HT1080 (cell line): ENCODE measurements at regions not wholly inside any gene's neighbourhood (a gene's known extent, or its start where the extent isn't known, plus 50 kb on each side); places are given as distances from the start of the nearest gene placed in this dataset.

Source experiments
- DNase-seq: peaks from one replicate; pipeline ENCODE4 v3.0.0-alpha.2; 2015; ENCODE audit warnings: low read depth

DNA sequence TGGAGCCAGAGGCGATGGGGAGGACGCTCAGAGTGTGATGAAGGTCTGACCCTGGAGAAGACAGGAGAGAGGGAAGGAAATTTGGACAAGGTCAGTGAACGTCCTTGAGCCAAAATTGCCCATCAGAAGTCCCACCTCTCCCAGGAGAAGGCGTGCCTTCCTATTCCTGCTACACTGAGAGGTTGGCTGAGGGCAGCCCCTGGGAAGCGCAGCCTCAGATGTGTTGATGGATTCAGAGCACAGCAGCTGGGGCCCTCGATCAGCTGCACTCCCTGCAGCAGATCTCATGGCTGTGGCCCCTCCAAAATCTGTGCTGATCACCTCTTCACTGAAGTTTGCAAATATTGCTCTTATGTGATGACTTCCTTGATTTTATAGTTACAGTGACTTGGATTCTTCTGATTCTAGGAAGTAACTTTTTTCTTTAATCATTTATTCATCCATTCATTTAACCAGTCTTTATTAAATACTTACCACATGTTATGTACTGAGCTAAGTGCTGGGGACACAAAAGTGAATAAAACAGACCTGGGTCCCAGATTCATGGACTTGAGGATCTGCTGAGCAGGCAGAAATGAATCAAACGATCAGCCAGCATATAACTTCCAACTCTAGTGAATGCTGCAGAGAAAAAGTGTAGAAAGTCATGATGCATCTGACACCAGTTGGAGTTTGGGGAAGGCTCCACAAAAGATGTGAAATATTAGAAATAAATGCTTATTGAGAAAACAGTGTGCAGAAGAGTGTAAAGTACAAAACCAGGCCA lies 69.6 kb upstream of the ARMC2 start:
- DNase-seq = no peak

DNA sequence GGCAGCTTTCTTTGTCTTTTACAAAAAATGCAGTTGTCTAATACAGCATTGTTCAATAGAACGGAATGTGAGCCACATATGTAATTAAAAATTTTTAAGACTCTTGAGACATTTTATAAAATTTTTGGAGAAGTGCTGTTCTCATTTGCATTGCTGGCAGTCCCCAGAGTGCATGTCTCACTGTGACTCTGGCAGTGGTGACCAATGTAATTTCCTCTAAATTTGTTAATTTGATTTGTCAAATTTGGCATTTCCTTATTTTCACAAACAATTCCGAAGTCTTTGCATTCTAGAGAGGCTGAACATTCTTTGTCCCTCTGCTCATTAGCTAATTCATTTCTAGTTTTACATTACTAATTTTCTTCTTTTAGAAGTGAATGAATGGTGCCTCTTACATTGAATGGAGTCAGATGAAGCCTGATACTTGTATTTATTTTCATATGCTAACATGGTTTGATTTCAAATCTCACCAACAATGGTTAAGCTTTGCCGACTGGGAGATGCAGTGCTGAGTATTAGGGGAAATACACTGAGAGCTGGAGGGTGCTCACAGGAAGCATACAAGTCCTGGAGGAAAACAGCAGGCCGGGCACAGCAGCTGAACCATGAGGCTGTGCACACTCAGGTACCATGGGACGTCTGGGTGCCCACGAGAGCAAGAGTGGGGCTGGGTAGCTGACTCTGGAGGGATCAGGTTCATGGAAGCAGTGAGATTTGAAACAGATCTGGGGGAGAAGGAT lies 68.5 kb upstream of the ARMC2 start:
- DNase-seq = no peak

- no peak for DNase-seq
These were observed 67.4 kb upstream of the ARMC2 start for GRCh38 chr6:108780784-108781183.

- DNase-seq = no peak
These were observed 66.7 kb upstream of the ARMC2 start for GRCh38 chr6:108781419-108782100.

GRCh38 chr6:108782179-108783041 lies 65.8 kb upstream of the ARMC2 start:
- DNase-seq = peak; percentile 87

- no peak for DNase-seq
These were observed 62.6 kb upstream of the ARMC2 start for GRCh38 chr6:108785653-108786052.

GRCh38 chr6:108788416-108788815 lies 59.8 kb upstream of the ARMC2 start:
- no peak for DNase-seq

- DNase-seq = no peak
These were observed 58.7 kb upstream of the ARMC2 start for GRCh38 chr6:108789475-108789874.

DNA sequence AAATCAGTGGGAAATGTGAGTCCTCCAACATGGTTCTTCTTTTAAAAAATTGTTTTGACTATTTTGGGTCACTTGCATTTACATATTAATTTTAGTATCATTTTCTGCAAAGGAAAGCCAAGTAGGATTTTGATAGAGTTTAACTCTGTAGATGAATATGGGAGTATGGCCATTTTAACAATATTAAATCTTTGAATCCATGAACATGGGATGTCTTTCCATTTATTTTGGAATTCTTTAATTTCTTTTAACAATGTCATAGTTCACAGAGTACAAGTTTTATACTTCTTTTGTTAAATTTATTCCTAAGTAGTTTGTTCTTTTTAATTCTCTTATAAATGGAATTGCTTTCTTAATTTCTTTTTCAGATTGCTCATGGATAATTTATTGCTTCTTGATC lies 56.5 kb upstream of the ARMC2 start:
- DNase-seq = no peak

- DNase-seq = no peak
These were observed 54.5 kb upstream of the ARMC2 start for GRCh38 chr6:108793516-108794251.

DNA sequence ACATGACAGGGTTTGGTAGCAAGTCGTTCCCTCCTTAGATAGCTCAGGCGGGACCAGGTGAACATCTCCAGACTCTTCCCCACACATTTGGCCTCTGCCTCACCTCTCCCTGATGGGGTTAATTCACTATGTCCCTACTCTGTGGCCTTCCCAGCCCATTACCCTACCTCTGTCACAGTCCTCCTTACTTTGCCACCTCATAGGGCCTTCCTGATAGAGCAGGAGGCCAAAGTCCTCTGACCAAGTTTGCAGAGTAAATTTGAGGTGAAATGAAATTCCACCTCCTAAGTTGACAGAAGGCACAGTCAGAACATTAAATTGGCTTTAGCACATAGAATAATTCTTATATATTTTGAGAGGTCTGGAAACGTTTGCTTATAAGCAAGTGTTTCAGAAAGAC lies 53.1 kb upstream of the ARMC2 start:
- DNase-seq = no peak

- DNase-seq = no peak
These were observed 52.4 kb upstream of the ARMC2 start for GRCh38 chr6:108795814-108796213.

DNA sequence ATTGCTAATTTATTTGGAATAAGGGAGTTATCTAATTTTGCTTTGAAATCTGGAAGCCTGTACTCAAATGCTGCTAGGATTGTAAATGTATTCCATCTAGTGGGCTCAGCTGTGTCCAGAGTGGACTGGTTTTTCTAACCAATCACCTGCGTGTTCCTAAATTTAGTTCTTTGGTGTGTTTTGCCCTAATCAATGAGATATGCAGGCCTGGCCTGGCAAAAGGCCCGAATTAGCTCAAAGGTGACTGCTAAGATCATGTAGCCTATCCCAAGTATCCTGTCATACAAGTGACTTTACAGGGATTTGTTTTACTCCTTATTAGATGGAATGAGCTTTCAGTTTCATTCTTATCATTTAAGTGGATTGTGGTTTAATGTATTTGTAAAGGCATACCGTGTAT lies 51.3 kb upstream of the ARMC2 start:
- no peak for DNase-seq

- DNase-seq = no peak
These were observed 50.1 kb upstream of the ARMC2 start for GRCh38 chr6:108797951-108798669.
